IMR-90 (cell line): ENCODE measurements at regions not wholly inside any gene's neighbourhood (a gene's known extent, or its start where the extent isn't known, plus 50 kb on each side); places are given as distances from the start of the nearest gene placed in this dataset.

Source experiments
- ATAC-seq: fragments of 200-7000 bp; cut with Tn5 transposase; 2 replicates; pipeline ENCODE4 v1.9.1; 2020; ENCODE audit warnings: low read depth, mild to moderate bottlenecking, moderate library complexity
- BruUV-seq: library from RNA; stranded (reverse); fragments of 400-500 nt; replicated peaks from 2 replicates; lab custom pipeline; 2021; lab: Mats Ljungman, UMichigan
- CTCF ChIA-PET: fragments of 300-600 bp; formaldehyde crosslinking; extraction: SDS; loops from one replicate; lab custom pipeline; 2021; ENCODE audit warnings: antibody characterized with exemption; lab: Yijun Ruan, JAX
- POLR2A ChIA-PET: fragments of 300-600 bp; sonication (Branson Sonifier 250); formaldehyde crosslinking; loops from one replicate; lab custom pipeline; 2022; ENCODE audit warnings: antibody characterized with exemption; ENCODE audit not compliant: unreplicated experiment; lab: Charles Lee
- DNase-seq: peaks from one replicate; pipeline ENCODE4 v3.0.0; 2013
- H2AFZ ChIP-seq: replicated peaks from 2 replicates; pipeline ENCODE3; 2013; ENCODE audit warnings: low read length, mild to moderate bottlenecking; ENCODE audit not compliant: poor library complexity
- H2AK5ac ChIP-seq: 2 replicates; pipeline ENCODE4 v1.6.1; 2013; ENCODE audit warnings: low read depth, low read length, inconsistent platforms
- H2AK9ac ChIP-seq: replicated peaks from 2 replicates; pipeline ENCODE3; 2013; ENCODE audit warnings: mild to moderate bottlenecking, low read depth, low read length, moderate library complexity; ENCODE audit not compliant: poor library complexity
- H2BK120ac ChIP-seq: 2 replicates; pipeline ENCODE4 v1.6.1; 2013; ENCODE audit warnings: low read depth, low read length, inconsistent platforms
- H2BK15ac ChIP-seq: 3 replicates; pipeline ENCODE4 v1.6.1; 2013; ENCODE audit warnings: low read depth, low read length, inconsistent platforms
- H2BK20ac ChIP-seq: 2 replicates; pipeline ENCODE4 v1.6.1; 2013; ENCODE audit warnings: low read depth, mild to moderate bottlenecking, inconsistent platforms, low read length, moderate library complexity
- H2BK5ac ChIP-seq: 2 replicates; pipeline ENCODE4 v1.6.1; 2013; ENCODE audit warnings: mild to moderate bottlenecking, low read depth, low read length, inconsistent platforms; ENCODE audit not compliant: poor library complexity, severe bottlenecking
- H3K14ac ChIP-seq: replicated peaks from 2 replicates; pipeline ENCODE4 v1.6.1; 2013; ENCODE audit warnings: low read depth, low read length, inconsistent platforms
- H3K18ac ChIP-seq: 2 replicates; pipeline ENCODE4 v1.6.1; 2013; ENCODE audit warnings: low read depth, low read length, control low read depth
- H3K23ac ChIP-seq: 2 replicates; pipeline ENCODE4 v1.6.1; 2013; ENCODE audit warnings: low read depth, low read length, inconsistent platforms
- H3K27ac ChIP-seq: 2 replicates; pipeline ENCODE4 v1.5.1; 2013; ENCODE audit warnings: mild to moderate bottlenecking, control low read depth, low read length; ENCODE audit not compliant: insufficient read depth
- H3K27me3 ChIP-seq: 2 replicates; pipeline ENCODE4 v1.6.1; 2013; ENCODE audit warnings: low read length; ENCODE audit not compliant: control insufficient read depth, insufficient read depth
- H3K36me3 ChIP-seq: 2 replicates; pipeline ENCODE4 v1.6.1; 2013; ENCODE audit warnings: low read length, mixed read lengths; ENCODE audit not compliant: control insufficient read depth, insufficient read depth
- H3K4ac ChIP-seq: 2 replicates; pipeline ENCODE4 v1.6.1; 2013; ENCODE audit warnings: low read depth, low read length, inconsistent platforms
- H3K4me1 ChIP-seq: 2 replicates; pipeline ENCODE4 v1.6.1; 2013; ENCODE audit warnings: low read length, mixed read lengths; ENCODE audit not compliant: control insufficient read depth, insufficient read depth
- H3K4me2 ChIP-seq: 2 replicates; pipeline ENCODE4 v1.6.1; 2013; ENCODE audit warnings: low read depth, mild to moderate bottlenecking, control low read depth, low read length, moderate library complexity
- H3K4me3 ChIP-seq: 2 replicates; pipeline ENCODE4 v1.5.1; 2013; ENCODE audit warnings: low read depth, mild to moderate bottlenecking, control low read depth, low read length, moderate library complexity; ENCODE audit not compliant: insufficient read depth
- H3K56ac ChIP-seq: 2 replicates; pipeline ENCODE4 v1.6.1; 2013; ENCODE audit warnings: low read length, inconsistent platforms; ENCODE audit not compliant: insufficient read depth; ENCODE audit errors: extremely low read depth
- H3K79me1 ChIP-seq, 2 experiments: 2 replicates each; pipeline ENCODE4 v1.6.1; 2013; ENCODE audit warnings: low read length in 2 of 2, inconsistent platforms in 1 of 2, low read depth in 1 of 2
- H3K9ac ChIP-seq: 2 replicates; pipeline ENCODE4 v1.6.1; 2013; ENCODE audit warnings: low read depth, low read length, control low read depth
- H3K9me1 ChIP-seq: 2 replicates; pipeline ENCODE4 v1.6.1; 2013; ENCODE audit warnings: low read length, inconsistent platforms; ENCODE audit not compliant: insufficient read depth
- H3K9me3 ChIP-seq: 2 replicates; pipeline ENCODE4 v1.6.1; 2013; ENCODE audit warnings: low read length; ENCODE audit not compliant: control insufficient read depth, insufficient read depth
- H4K20me1 ChIP-seq: 2 replicates; pipeline ENCODE4 v1.6.1; 2013; ENCODE audit warnings: low read length, inconsistent platforms; ENCODE audit not compliant: insufficient read depth
- H4K5ac ChIP-seq: 2 replicates; pipeline ENCODE4 v1.6.1; 2013; ENCODE audit warnings: mild to moderate bottlenecking, low read depth, low read length, control low read depth
- H4K8ac ChIP-seq, 2 experiments: 2 replicates each; pipeline ENCODE4 v1.6.1; 2013; ENCODE audit warnings: low read depth in 2 of 2, low read length in 2 of 2, control low read depth in 1 of 2, inconsistent platforms in 1 of 2
- H4K91ac ChIP-seq: 2 replicates; pipeline ENCODE4 v1.6.1; 2013; ENCODE audit warnings: low read depth, low read length, inconsistent platforms; ENCODE audit not compliant: insufficient read depth
- NFE2L2 ChIP-seq: fragments of 150-350 bp; IDR thresholded peaks from 2 replicates; pipeline ENCODE4 v1.6.1; 2016; ENCODE audit warnings: low read depth, mild to moderate bottlenecking, low read length
- WGBS, 2 experiments: methylation state at CpG; one replicate each; pipeline versions ENCODE4 v1.1.5 to v1.1.7; 2013; ENCODE audit warnings: missing lambda C conversion rate in 2 of 2; ENCODE audit not compliant: insufficient read length in 1 of 2; ENCODE audit errors: extremely low coverage in 2 of 2; 5-methylcytosine and 5-hydroxymethylcytosine counted together
- dilution Hi-C: fragments of 300-500 bp; cut with HindIII; formaldehyde crosslinking; loops from one replicate; pipeline ENCODE4 v1.14.3; 2018; ENCODE audit warnings: low sequenced_read_pairs; ENCODE audit not compliant: unreplicated experiment
- in situ Hi-C: fragments of 300-500 bp; cut with MboI; formaldehyde crosslinking; loops from 3 replicates; pipeline ENCODE4 v1.14.3; 2019; ENCODE audit warnings: low sequenced_read_pairs, inconsistent platforms, mixed read lengths
- intact Hi-C: fragments of 100-400 bp; cut with micrococcal nuclease; formaldehyde crosslinking; loops from 2 replicates; pipeline ENCODE4 v1.10.0; 2022

DNA sequence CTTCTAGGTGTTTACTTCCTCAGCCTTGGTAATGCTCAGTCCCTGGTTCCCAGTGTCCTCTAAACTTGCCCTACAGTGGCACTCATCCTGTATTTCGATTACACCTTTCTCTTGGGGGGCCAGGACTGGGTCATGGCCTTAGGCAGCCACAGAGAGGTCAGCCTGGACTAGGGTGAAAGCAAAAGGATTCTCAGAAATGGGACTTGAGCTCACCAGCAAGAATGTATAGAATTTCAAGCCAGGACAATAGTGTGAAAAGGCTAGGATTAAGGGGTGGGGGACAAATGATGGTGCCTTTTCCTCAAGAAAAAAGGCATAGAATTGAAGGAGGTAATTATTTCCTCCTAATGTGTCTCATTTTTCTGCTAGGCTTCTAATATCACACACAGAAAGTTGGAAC lies 166.8 kb upstream of the RUNX1 start:
- H4K91ac ChIP-seq = no peak overlapping the region; the same call in 1 of the 2 replicates
- peaks cover 13% of the 10 kb centered on the region for H3K9me1 ChIP-seq
- peak overlapping the region; percentile 74; the same call in 1 of the 2 replicates for H2AK5ac ChIP-seq
- WGBS, 2 experiments = no CpG with 5 or more reads among the region's 1 CpG
- no peak overlapping the region for H3K9ac ChIP-seq
- no peak overlapping the region for H3K4me2 ChIP-seq
- no peak overlapping the region for H2BK5ac ChIP-seq
- POLR2A ChIA-PET = no interaction called here
- dilution Hi-C loops (no loop called here), in situ Hi-C loops (no loop called here), intact Hi-C loops (no loop called here)
- no peak for TF ChIP-seq NFE2L2
- CTCF ChIA-PET = no interaction called here
- ATAC-seq (no peak), DNase-seq (no peak)
- peak overlapping the region; percentile 50; the same call in 1 of the 2 replicates for H3K14ac ChIP-seq
- no peaks in the 10 kb centered on the region for H3K36me3 ChIP-seq
- H4K5ac ChIP-seq = no peak overlapping the region
- H3K4ac ChIP-seq = peak overlapping the region; percentile 53
- no peak overlapping the region for H3K56ac ChIP-seq
- peak overlapping the region; percentile 47; the same call in 1 of the 3 replicates for H2BK15ac ChIP-seq
- H4K8ac ChIP-seq = no peak overlapping the region
- no peaks in the 10 kb centered on the region for H4K20me1 ChIP-seq
- H3K4me3 ChIP-seq = no peak overlapping the region
- H2BK20ac ChIP-seq = peak overlapping the region; percentile 74
- H3K27me3 ChIP-seq = no peaks in the 10 kb centered on the region
- no peak overlapping the region for H2AK9ac ChIP-seq
- H3K9me3 ChIP-seq = no peaks in the 10 kb centered on the region
- H2AFZ ChIP-seq = no peak overlapping the region
- 0 out of 2 replicates have a peak overlapping the region, but pooled peaks have one; percentile 25 for H3K18ac ChIP-seq
- H3K27ac ChIP-seq = no peak overlapping the region
- BruUV-seq = no TSS peak
- no peaks in the 10 kb centered on the region for H3K79me1 ChIP-seq
- no peak overlapping the region for H3K23ac ChIP-seq
- H2BK120ac ChIP-seq = peak overlapping the region; percentile 49; the same call in 1 of the 2 replicates
- peaks cover 14% of the 10 kb centered on the region for H3K4me1 ChIP-seq
